ENCODE measurements at regions not wholly inside any gene's neighbourhood (a gene's known extent, or its start where the extent isn't known, plus 50 kb on each side); places are given as distances from the start of the nearest gene placed in this dataset.

DNA sequence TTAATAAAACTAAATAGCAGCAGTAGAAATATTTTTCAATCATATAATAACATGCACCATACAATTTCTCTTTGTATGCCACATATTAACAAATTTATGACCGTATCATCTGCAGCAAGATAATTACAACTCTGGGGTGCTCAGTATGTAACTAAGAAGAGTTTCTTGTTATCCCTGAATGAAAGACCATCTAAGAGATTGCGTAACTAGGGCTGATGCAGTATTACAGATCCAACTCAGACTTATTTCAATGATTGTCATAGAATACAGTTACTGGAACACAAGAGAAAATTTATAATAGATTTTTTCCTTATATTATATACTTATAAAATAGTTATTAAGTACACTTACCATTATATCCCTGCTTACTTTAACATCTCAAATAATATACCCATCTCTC lies 305.1 kb downstream of the SLITRK1 start:
- no peaks in the 10 kb centered on the region for H3K36me3 ChIP-seq (ENCODE audit: control insufficient read depth, insufficient read depth, low read length)
- no peaks in the 10 kb centered on the region for H3K4me1 ChIP-seq
- no peaks in the 10 kb centered on the region for H3K9me3 ChIP-seq (ENCODE audit: control insufficient read depth, low read length)
- TF ChIP-seq, protein P1, sequence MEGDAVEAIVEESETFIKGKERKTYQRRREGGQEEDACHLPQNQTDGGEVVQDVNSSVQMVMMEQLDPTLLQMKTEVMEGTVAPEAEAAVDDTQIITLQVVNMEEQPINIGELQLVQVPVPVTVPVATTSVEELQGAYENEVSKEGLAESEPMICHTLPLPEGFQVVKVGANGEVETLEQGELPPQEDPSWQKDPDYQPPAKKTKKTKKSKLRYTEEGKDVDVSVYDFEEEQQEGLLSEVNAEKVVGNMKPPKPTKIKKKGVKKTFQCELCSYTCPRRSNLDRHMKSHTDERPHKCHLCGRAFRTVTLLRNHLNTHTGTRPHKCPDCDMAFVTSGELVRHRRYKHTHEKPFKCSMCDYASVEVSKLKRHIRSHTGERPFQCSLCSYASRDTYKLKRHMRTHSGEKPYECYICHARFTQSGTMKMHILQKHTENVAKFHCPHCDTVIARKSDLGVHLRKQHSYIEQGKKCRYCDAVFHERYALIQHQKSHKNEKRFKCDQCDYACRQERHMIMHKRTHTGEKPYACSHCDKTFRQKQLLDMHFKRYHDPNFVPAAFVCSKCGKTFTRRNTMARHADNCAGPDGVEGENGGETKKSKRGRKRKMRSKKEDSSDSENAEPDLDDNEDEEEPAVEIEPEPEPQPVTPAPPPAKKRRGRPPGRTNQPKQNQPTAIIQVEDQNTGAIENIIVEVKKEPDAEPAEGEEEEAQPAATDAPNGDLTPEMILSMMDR (IDR thresholded peaks at IDR 0.05) = no peak
- no peak overlapping the region for H3K9ac ChIP-seq
- no peak overlapping the region for H3K4me3 ChIP-seq (ENCODE audit: low read depth, low read length)
- no peak overlapping the region for H2AFZ ChIP-seq
- H3K27ac ChIP-seq = no peak overlapping the region
- no peaks in the 10 kb centered on the region for H3K79me2 ChIP-seq
- H3K27me3 ChIP-seq (ENCODE audit: control insufficient read depth, insufficient read depth, low read length) = no peaks in the 10 kb centered on the region
- no peak overlapping the region for H3K4me2 ChIP-seq (ENCODE audit: low read length)

DNA sequence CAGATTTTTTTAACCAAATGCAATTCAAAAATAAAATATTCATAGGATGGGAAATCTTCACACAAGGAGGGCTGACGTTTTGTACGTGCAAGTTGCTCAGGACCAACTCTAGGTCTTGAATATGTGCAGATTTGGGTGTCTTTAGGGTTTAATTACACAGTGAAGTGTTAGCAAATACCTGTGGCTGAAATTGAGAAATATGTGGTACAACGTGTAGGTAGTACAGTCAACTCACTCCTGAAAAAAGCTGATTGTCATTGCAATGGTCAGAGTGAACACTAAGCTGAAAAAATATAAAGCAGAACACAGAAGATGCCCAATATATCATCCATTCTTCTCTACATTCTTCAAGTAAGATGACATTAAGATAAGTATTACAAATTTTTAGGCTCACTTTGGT lies 314.3 kb downstream of the SLITRK1 start:
- H3K9me3 ChIP-seq (ENCODE audit: control insufficient read depth, low read length) = no peaks in the 10 kb centered on the region
- TF ChIP-seq, protein P1 (IDR thresholded peaks at IDR 0.05) = no peak
- no peak overlapping the region for H3K27ac ChIP-seq
- H2AFZ ChIP-seq = no peak overlapping the region
- no peaks in the 10 kb centered on the region for H3K79me2 ChIP-seq
- H3K4me2 ChIP-seq (ENCODE audit: low read length) = no peak overlapping the region
- no peak overlapping the region for H3K4me3 ChIP-seq (ENCODE audit: low read depth, low read length)
- H3K9ac ChIP-seq = no peak overlapping the region
- H3K27me3 ChIP-seq (ENCODE audit: control insufficient read depth, insufficient read depth, low read length) = no peaks in the 10 kb centered on the region
- no peaks in the 10 kb centered on the region for H3K4me1 ChIP-seq
- no peaks in the 10 kb centered on the region for H3K36me3 ChIP-seq (ENCODE audit: control insufficient read depth, insufficient read depth, low read length)

DNA sequence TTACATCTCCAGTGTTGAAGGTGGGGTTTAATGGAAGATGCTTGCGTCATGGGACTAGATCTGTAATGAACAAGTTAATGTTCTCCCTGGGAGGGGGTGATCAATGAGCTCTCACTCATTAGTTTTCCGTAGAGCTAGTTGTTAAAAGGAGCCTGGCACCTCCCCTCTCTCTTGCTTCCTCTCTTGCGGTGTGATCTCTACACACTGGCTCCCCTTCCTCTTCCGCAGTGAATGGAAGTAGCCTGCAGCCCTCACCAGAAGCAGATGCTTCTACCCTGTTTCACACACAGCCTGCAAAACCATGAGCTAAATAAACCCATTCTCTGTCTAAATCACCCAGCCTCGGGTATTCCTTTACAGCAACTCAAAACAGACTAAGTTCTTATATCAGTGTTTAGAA lies 318.8 kb downstream of the SLITRK1 start:
- Histone ChIP-seq H2AFZ (no peak overlapping the region), H3K4me2 (ENCODE audit: low read length) (no peak overlapping the region), H3K9me3 (ENCODE audit: control insufficient read depth, low read length) (no peaks in the 10 kb centered on the region), H3K4me3 (ENCODE audit: low read depth, low read length) (no peak overlapping the region), H3K79me2 (no peaks in the 10 kb centered on the region), H3K27me3 (ENCODE audit: control insufficient read depth, insufficient read depth, low read length) (no peaks in the 10 kb centered on the region), H3K27ac (no peak overlapping the region), H3K4me1 (no peaks in the 10 kb centered on the region), H3K9ac (no peak overlapping the region), H3K36me3 (ENCODE audit: control insufficient read depth, insufficient read depth, low read length) (no peaks in the 10 kb centered on the region)
- TF ChIP-seq, protein P1 (IDR thresholded peaks at IDR 0.05) = no peak

DNA sequence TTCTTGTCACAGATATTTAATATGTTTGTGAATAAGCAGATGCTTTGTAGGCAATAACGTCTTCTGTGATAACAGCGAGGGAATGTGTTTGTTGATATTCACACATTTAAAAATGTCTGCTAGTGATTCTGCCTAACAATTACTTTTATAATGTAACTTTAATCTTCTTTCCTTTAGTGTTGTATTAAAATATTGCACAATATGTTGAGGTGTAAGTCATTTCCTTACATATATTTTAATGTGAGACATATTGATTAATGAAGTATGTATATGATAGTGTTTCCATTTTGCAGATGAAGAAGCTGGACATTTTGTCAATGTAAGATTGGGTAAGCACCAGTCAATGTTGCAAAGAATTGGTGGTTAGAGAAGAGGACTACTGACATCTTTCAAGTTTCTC lies 324.4 kb downstream of the SLITRK1 start:
- H3K27ac ChIP-seq = no peak overlapping the region
- H3K9me3 ChIP-seq (ENCODE audit: control insufficient read depth, low read length) = no peaks in the 10 kb centered on the region
- no peaks in the 10 kb centered on the region for H3K27me3 ChIP-seq (ENCODE audit: control insufficient read depth, insufficient read depth, low read length)
- H2AFZ ChIP-seq = no peak overlapping the region
- TF ChIP-seq, protein P1 (IDR thresholded peaks at IDR 0.05) = no peak
- H3K79me2 ChIP-seq = no peaks in the 10 kb centered on the region
- H3K9ac ChIP-seq = no peak overlapping the region
- no peaks in the 10 kb centered on the region for H3K36me3 ChIP-seq (ENCODE audit: control insufficient read depth, insufficient read depth, low read length)
- no peak overlapping the region for H3K4me2 ChIP-seq (ENCODE audit: low read length)
- H3K4me3 ChIP-seq (ENCODE audit: low read depth, low read length) = no peak overlapping the region
- no peaks in the 10 kb centered on the region for H3K4me1 ChIP-seq

DNA sequence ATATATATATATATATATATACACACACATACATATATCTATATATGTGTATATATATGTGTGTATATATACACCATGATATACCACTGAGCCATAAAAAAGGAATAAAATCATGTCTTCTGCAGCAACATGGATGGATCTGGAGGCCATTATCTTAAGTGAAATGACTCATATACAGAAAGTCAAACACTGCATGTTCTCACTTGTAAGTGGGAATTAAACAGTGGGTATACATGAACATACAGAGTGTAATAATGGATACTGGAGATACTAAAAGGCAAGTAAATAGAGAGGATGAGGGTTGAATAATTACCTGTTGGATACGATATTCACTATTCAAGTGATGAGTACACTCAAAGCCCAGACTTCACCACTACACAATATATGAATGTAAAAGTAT lies 332.6 kb downstream of the SLITRK1 start:
- no peak overlapping the region for H2AFZ ChIP-seq
- no peaks in the 10 kb centered on the region for H3K36me3 ChIP-seq (ENCODE audit: control insufficient read depth, insufficient read depth, low read length)
- no peak overlapping the region for H3K27ac ChIP-seq
- TF ChIP-seq, protein P1 (IDR thresholded peaks at IDR 0.05) = no peak
- no peaks in the 10 kb centered on the region for H3K4me1 ChIP-seq
- H3K4me2 ChIP-seq (ENCODE audit: low read length) = no peak overlapping the region
- H3K27me3 ChIP-seq (ENCODE audit: control insufficient read depth, insufficient read depth, low read length) = no peaks in the 10 kb centered on the region
- no peak overlapping the region for H3K4me3 ChIP-seq (ENCODE audit: low read depth, low read length)
- no peaks in the 10 kb centered on the region for H3K79me2 ChIP-seq
- H3K9me3 ChIP-seq (ENCODE audit: control insufficient read depth, low read length) = no peaks in the 10 kb centered on the region
- no peak overlapping the region for H3K9ac ChIP-seq
